ENCODE measurements at regions not wholly inside any gene's neighbourhood (a gene's known extent, or its start where the extent isn't known, plus 50 kb on each side); places are given as distances from the start of the nearest gene placed in this dataset.

DNA sequence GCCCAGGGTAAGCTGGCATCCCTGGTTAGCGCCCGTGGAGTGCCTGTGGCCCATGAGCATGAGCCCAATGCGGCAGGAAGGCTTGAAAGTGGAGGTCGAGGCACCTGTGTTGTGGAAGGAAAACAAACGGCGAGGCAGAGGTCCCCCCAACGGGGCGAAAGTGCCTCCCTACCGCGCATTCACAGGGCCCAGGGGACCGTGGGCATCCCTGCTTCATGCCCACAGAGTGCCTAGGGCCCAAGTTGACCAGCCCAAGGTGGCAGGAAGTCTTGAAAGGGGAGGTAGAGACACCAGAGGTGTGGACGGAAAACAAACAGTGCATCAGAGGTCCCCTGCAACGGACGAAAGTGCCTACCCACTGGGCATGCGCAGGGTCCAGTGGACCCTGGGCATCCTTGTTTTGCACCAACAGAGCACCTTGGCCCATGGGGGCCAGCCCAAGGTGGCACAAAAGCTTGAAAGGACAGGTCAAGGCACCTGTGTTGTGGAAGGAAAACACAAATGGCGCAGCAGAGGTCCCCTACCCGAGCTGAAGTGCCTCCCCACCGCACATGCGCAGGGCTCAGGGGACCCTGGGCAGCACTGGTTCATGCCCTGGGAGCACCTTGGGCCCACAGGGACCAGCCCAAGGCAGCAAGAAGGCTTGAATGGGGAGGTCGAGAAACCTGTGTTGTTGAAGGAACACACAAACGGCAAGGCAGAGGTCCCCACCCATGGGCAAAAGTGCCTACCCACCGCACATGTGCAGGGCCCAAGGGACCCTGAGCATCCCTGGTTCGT is 377.5 kb downstream of the ALG10 start:
- peaks cover 9 to 36% of the 10 kb centered on the region in 2 donors for H3K9me3 ChIP-seq
- no peaks in the 10 kb centered on the region for H3K36me3 ChIP-seq
- WGBS, 2 donors (ENCODE audit: low coverage in 1 of 2) = 74% methylated on average over 23 of the region's 23 CpGs; no CpG with 5 or more reads in 1 of the 2 donors
- intact Hi-C loops (cut with DNase I; ENCODE audit: low total_unique reads) (no loop called here), in situ Hi-C loops (cut with MboI; ENCODE audit: low pct_ligation_motif_present in 1 of 4, low pct_unique_long_range_greater_than_20kb in 1 of 4, low sequenced_read_pairs in 3 of 4) (loop anchor here in 1 of 4 donors (25.0 kb wide), 1 partner anchor 113 kb away; no protein-coding TSS in a partner anchor)
- peak; percentile 4 for DNase-seq
- no peak overlapping the region for H3K27ac ChIP-seq
- H3K4me3 ChIP-seq = no peak overlapping the region
- no peaks in the 10 kb centered on the region for H3K27me3 ChIP-seq
- no peaks in the 10 kb centered on the region for H3K4me1 ChIP-seq
- no peak for TF ChIP-seq POLR2A (IDR thresholded peaks at IDR 0.05)
- TF ChIP-seq POLR2AphosphoS5 (IDR thresholded peaks at IDR 0.05) = no peak
- TF ChIP-seq, protein P1, sequence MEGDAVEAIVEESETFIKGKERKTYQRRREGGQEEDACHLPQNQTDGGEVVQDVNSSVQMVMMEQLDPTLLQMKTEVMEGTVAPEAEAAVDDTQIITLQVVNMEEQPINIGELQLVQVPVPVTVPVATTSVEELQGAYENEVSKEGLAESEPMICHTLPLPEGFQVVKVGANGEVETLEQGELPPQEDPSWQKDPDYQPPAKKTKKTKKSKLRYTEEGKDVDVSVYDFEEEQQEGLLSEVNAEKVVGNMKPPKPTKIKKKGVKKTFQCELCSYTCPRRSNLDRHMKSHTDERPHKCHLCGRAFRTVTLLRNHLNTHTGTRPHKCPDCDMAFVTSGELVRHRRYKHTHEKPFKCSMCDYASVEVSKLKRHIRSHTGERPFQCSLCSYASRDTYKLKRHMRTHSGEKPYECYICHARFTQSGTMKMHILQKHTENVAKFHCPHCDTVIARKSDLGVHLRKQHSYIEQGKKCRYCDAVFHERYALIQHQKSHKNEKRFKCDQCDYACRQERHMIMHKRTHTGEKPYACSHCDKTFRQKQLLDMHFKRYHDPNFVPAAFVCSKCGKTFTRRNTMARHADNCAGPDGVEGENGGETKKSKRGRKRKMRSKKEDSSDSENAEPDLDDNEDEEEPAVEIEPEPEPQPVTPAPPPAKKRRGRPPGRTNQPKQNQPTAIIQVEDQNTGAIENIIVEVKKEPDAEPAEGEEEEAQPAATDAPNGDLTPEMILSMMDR (IDR thresholded peaks at IDR 0.05) = no peak

DNA sequence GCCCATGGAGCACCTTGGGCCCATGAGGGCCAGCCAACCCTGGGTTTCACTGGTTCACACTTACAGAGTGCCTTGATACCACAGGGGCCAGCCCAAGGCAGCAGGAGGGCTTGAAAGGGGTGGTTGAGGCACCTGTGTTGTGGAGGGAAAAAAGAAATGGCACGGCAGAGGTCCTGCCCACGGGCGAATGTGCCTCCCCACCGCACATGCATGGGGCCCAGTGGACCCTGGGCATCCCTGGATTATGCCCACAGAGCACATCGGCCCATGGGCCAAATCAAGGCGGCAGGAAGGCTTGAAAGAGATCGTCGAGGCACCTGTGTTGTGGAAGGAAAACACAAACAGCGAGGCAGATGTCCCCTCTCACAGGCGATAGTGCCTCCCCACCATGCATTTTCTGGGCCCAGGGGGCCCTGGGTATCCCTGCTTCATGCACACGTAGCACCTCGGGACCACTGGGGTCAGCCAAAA is 378.1 kb downstream of the ALG10 start:
- no peaks in the 10 kb centered on the region for H3K27me3 ChIP-seq
- no peaks in the 10 kb centered on the region for H3K36me3 ChIP-seq
- in situ Hi-C loops (cut with MboI; ENCODE audit: low pct_ligation_motif_present in 1 of 4, low pct_unique_long_range_greater_than_20kb in 1 of 4, low sequenced_read_pairs in 3 of 4) (no loop called here), intact Hi-C loops (cut with DNase I; ENCODE audit: low total_unique reads) (no loop called here)
- WGBS, 2 donors (ENCODE audit: low coverage in 1 of 2) = 88% methylated on average over 12 of the region's 12 CpGs; no CpG with 5 or more reads in 1 of the 2 donors
- H3K9me3 ChIP-seq = peaks cover 9 to 41% of the 10 kb centered on the region in 2 donors
- no peaks in the 10 kb centered on the region for H3K4me1 ChIP-seq
- no peak overlapping the region for H3K4me3 ChIP-seq
- peak; percentile 1 for DNase-seq
- TF ChIP-seq POLR2AphosphoS5 (IDR thresholded peaks at IDR 0.05) = no peak
- TF ChIP-seq, protein P1 (IDR thresholded peaks at IDR 0.05) = no peak
- TF ChIP-seq EP300 (IDR thresholded peaks at IDR 0.05; ENCODE audit: low read depth) = no peak
- no peak for TF ChIP-seq POLR2A (IDR thresholded peaks at IDR 0.05)
- no peak overlapping the region for H3K27ac ChIP-seq

DNA sequence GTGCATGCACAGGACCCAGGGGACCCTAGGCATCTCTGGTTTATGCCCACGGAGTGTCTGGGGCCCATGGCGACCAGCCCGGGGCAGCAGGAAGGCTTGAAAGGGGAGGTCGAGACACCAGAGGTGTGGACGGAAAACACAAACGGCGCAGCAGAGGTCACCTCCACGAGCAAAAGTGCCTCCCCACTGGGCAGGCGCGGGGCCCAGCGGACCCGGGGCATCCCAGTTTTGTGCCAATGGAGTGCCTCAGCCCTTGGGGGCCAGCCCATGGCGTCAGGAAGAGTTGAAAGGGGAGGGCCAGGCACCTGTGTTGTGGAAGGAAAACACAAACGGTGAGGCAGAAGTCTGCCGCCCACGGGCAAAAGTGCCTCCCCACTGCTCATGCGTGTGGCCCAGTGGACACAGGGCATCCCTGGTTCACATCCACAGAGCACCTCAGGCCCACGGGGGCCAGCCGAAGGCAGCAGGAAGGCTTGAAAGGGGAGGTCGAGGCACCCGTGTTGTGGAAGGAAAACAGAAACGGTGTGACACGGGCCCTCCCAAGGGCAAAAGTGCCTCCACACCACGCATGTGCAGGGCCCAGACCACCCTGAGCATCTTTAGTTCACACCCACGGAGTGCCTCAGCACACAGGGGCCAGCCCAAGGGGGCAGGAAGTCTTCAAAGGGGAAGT is 378.8 kb downstream of the ALG10 start:
- WGBS, 2 donors (ENCODE audit: low coverage in 1 of 2) = 71 to 95% methylated on average over 4 to 25 of the region's 25 CpGs
- no peak for TF ChIP-seq POLR2AphosphoS5 (IDR thresholded peaks at IDR 0.05)
- no peak for TF ChIP-seq POLR2A (IDR thresholded peaks at IDR 0.05)
- TF ChIP-seq EP300 (IDR thresholded peaks at IDR 0.05; ENCODE audit: low read depth) = no peak
- TF ChIP-seq, protein P1 (IDR thresholded peaks at IDR 0.05) = no peak
- in situ Hi-C loops (cut with MboI; ENCODE audit: low pct_ligation_motif_present in 1 of 4, low pct_unique_long_range_greater_than_20kb in 1 of 4, low sequenced_read_pairs in 3 of 4) (no loop called here), intact Hi-C loops (cut with DNase I; ENCODE audit: low total_unique reads) (no loop called here)
- no peak overlapping the region for H3K27ac ChIP-seq
- H3K4me1 ChIP-seq = no peaks in the 10 kb centered on the region
- peaks cover 15 to 44% of the 10 kb centered on the region in 2 donors for H3K9me3 ChIP-seq
- no peak overlapping the region for H3K4me3 ChIP-seq
- DNase-seq = peak; percentile 4
- H3K36me3 ChIP-seq = no peaks in the 10 kb centered on the region
- H3K27me3 ChIP-seq = no peaks in the 10 kb centered on the region

DNA sequence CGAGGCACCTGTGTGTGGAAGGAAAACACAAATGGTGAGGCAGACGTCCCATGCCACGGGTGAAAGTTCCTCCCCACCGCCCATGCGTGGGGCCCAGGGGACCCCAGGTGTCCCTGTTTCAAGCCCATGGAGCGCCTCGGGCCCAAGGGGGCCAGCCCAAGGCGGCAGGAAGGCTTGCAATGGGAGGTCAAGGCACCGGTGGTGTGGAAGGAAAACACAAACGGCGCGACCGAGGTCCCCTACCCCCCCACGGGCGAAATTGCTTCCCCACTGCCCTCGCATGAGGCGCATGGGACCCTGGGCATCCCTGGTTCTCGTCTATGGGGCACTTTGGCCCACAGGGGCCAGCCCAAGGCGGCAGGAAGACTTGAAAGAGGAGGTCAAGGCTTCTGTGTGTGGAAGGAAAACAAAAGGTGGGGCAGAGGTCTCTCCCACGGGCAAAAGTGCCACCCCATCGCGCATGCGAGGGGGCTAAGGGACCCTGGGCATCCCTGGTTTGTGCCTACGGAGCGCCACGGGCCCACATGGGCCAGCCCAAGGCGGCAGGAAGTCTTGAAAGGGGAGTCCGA is 379.4 kb downstream of the ALG10 start:
- WGBS, 2 donors (ENCODE audit: low coverage in 1 of 2) = 62% methylated on average over 27 of the region's 28 CpGs; no CpG with 5 or more reads in 1 of the 2 donors
- H3K27ac ChIP-seq = no peak overlapping the region
- in situ Hi-C loops (cut with MboI; ENCODE audit: low pct_ligation_motif_present in 1 of 4, low pct_unique_long_range_greater_than_20kb in 1 of 4, low sequenced_read_pairs in 3 of 4) (no loop called here), intact Hi-C loops (cut with DNase I; ENCODE audit: low total_unique reads) (no loop called here)
- no peaks in the 10 kb centered on the region for H3K27me3 ChIP-seq
- no peaks in the 10 kb centered on the region for H3K4me1 ChIP-seq
- peaks cover 21 to 50% of the 10 kb centered on the region in 2 donors for H3K9me3 ChIP-seq
- H3K4me3 ChIP-seq = no peak overlapping the region
- H3K36me3 ChIP-seq = no peaks in the 10 kb centered on the region
- TF ChIP-seq POLR2A (IDR thresholded peaks at IDR 0.05) = no peak
- TF ChIP-seq POLR2AphosphoS5 (IDR thresholded peaks at IDR 0.05) = no peak
- TF ChIP-seq, protein P1 (IDR thresholded peaks at IDR 0.05) = no peak
- TF ChIP-seq EP300 (IDR thresholded peaks at IDR 0.05; ENCODE audit: low read depth) = no peak
- DNase-seq = no peak
